SW 1271 (cell line): ENCODE measurements at regions not wholly inside any gene's neighbourhood (a gene's known extent, or its start where the extent isn't known, plus 50 kb on each side); places are given as distances from the start of the nearest gene placed in this dataset.

ENCODE experiments used
- DNase-seq, 2 experiments: peaks; one replicate each; lab custom pipeline; 2025; lab: John Stamatoyannopoulos, UW

- DNase-seq: no peak
Observed at GRCh38 chr6:9942131-9942530, 472.7 kb downstream of the TFAP2A start.

- DNase-seq: no peak
Observed at GRCh38 chr6:9938801-9939200, 476.1 kb downstream of the TFAP2A start.

GRCh38 chr6:9937031-9937763 lies 477.7 kb downstream of the TFAP2A start:
- DNase-seq: no peak

- no peak for DNase-seq
Observed at GRCh38 chr6:9936551-9936950, 478.3 kb downstream of the TFAP2A start.

- no peak for DNase-seq
Observed at GRCh38 chr6:9933677-9934076, 481.2 kb downstream of the TFAP2A start.

GRCh38 chr6:9927275-9927674 lies 487.6 kb downstream of the TFAP2A start:
- DNase-seq: no peak

- DNase-seq: no peak
Observed at GRCh38 chr6:9924971-9925370, 489.9 kb downstream of the TFAP2A start.

GRCh38 chr6:9921366-9921765 lies 493.5 kb downstream of the TFAP2A start:
- DNase-seq: no peak

GRCh38 chr6:9914951-9915350 lies 499.9 kb downstream of the TFAP2A start:
- no peak for DNase-seq

- no peak for DNase-seq
Observed at GRCh38 chr6:9901376-9901775, 513.5 kb downstream of the TFAP2A start.

GRCh38 chr6:9896806-9897205 lies 518.1 kb downstream of the TFAP2A start:
- DNase-seq: no peak

GRCh38 chr6:9890893-9891292 lies 524.0 kb downstream of the TFAP2A start:
- DNase-seq: no peak

GRCh38 chr6:9890469-9890868 lies 524.4 kb downstream of the TFAP2A start:
- DNase-seq: no peak

GRCh38 chr6:9878535-9878934 lies 536.3 kb downstream of the TFAP2A start:
- DNase-seq: no peak

GRCh38 chr6:9875605-9876353 lies 539.1 kb downstream of the TFAP2A start:
- no peak for DNase-seq

GRCh38 chr6:9862603-9863167 lies 552.2 kb downstream of the TFAP2A start:
- DNase-seq: no peak

- no peak for DNase-seq
Observed at GRCh38 chr6:9851541-9852380, 563.1 kb downstream of the TFAP2A start.

- DNase-seq: no peak
Observed at GRCh38 chr6:9851006-9851405, 563.9 kb downstream of the TFAP2A start.

GRCh38 chr6:9848094-9848493 lies 566.8 kb downstream of the TFAP2A start:
- DNase-seq: no peak

GRCh38 chr6:9841886-9842725 lies 572.8 kb downstream of the TFAP2A start:
- DNase-seq: no peak

- DNase-seq: no peak
Observed at GRCh38 chr6:9834233-9834632, 580.6 kb downstream of the TFAP2A start.
